Epithelial cell of esophagus (primary cell): ENCODE measurements at regions not wholly inside any gene's neighbourhood (a gene's known extent, or its start where the extent isn't known, plus 50 kb on each side); places are given as distances from the start of the nearest gene placed in this dataset.

Experiments used
- DNase-seq: peaks from one replicate; pipeline ENCODE4 v3.0.0; 2010; ENCODE audit warnings: low read depth
- H3K4me3 ChIP-seq: 2 replicates; pipeline ENCODE4 v1.5.1; 2011; ENCODE audit warnings: mild to moderate bottlenecking, low read length, control low read depth
- TF ChIP-seq, protein P1 (sequence below): IDR thresholded peaks from 2 replicates; pipeline ENCODE4 v1.5.1; 2011; ENCODE audit warnings: low read depth, mild to moderate bottlenecking, low read length, control low read depth, inconsistent platforms; ENCODE audit not compliant: insufficient read depth; ENCODE audit errors: missing control alignments

DNA sequence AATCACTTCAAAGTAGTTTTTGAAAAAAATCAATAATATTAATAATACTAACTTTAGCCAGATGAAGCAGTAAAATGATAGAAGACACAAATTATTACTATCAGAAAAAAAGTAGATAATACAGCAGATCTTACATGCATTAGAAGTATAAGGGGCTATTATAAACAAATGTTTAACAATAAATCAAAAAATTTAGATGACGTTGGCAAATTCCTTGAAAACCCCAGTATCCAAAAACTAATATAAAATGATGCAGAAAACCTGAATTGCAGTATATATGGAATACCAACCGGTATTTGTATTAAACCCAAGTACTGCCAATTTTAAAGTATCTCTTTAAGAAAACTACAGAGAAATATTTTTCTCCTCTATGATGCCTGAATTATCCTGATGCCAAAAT lies 573.3 kb upstream of the CTNND2 start:
- TF ChIP-seq, protein P1, sequence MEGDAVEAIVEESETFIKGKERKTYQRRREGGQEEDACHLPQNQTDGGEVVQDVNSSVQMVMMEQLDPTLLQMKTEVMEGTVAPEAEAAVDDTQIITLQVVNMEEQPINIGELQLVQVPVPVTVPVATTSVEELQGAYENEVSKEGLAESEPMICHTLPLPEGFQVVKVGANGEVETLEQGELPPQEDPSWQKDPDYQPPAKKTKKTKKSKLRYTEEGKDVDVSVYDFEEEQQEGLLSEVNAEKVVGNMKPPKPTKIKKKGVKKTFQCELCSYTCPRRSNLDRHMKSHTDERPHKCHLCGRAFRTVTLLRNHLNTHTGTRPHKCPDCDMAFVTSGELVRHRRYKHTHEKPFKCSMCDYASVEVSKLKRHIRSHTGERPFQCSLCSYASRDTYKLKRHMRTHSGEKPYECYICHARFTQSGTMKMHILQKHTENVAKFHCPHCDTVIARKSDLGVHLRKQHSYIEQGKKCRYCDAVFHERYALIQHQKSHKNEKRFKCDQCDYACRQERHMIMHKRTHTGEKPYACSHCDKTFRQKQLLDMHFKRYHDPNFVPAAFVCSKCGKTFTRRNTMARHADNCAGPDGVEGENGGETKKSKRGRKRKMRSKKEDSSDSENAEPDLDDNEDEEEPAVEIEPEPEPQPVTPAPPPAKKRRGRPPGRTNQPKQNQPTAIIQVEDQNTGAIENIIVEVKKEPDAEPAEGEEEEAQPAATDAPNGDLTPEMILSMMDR, result no peak
- DNase-seq, result no peak
- no peak overlapping the region for H3K4me3 ChIP-seq

DNA sequence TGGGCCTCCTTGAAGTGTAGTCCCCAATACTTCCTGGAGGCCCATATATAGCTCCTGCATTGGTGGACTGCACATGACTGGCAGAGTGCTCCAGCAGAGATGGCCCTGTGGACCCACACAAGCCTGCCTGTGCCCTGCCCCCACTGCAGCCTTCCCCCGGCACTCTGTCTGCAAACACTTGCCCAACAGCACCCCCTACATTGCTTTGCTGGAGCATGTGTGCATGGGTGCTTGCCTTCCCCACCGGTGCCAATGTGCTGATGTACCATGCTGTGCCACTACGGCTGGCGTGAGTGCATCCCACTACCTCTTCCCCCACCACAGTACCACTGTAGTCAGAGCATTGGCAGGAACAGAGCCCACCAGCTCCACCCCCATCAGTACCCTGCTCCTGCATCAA lies 563.6 kb upstream of the CTNND2 start:
- TF ChIP-seq, protein P1, result no peak
- no peak for DNase-seq
- H3K4me3 ChIP-seq, result no peak overlapping the region

DNA sequence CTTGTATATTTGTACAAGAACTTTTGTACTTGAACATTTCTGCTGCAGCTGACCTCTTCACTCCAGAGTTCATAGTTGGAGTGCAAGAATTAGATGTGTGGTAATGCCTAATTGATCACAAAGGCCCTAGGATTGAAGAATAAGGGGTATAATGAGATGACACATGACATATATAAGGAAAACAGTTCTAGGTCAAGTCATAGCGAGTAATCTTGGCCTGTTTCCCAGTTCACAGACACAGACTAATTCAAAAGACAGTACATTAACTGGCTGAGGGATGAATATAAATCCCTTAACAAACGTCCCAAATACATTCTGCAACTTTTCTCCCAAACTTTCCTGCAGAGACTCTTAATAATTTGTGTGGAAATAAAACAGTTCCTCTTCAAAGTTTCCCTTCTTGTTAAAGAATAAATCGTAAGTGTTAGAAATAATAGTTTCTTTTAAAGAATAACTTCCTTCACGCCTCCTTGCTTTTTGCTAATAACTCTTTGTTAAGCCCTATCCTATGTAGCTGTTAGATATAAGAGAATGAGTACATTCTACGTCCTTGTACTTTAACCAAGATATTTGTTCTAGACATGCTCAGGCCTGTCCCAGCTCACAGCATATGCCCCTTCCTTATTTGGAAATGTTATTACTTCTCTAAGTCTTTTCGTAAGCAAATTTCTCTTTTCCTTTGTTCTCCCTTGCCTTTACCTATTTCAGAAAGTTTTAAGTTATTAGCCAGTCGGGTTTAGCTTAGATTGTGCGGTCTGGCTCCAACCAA lies 556.4 kb upstream of the CTNND2 start:
- TF ChIP-seq, protein P1, result no peak

DNA sequence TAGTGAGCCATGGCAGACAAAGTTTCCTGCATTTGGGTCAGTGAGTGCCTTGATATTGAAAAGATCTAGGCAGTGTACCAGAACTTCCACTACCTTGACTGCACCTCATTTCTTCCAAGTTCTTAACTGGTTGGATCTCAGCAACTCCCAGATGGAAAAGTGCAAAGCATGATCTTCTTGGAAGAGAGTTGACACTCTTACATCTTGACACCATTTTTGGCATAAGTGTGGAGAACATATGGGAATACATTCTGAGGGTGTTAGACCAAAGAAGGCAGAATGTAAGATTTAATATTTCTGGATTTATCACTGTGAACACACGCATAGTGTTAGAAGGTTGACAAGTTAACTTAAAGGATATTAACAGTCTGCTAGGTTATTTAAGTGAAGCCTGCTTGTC lies 555.1 kb upstream of the CTNND2 start:
- DNase-seq, result no peak
- no peak overlapping the region for H3K4me3 ChIP-seq
- TF ChIP-seq, protein P1, result no peak

More for the DNA sequence above, 556.4 kb upstream of the CTNND2 start:
- H3K4me3 ChIP-seq, result no peak overlapping the region
- peak; percentile 80 for DNase-seq

DNA sequence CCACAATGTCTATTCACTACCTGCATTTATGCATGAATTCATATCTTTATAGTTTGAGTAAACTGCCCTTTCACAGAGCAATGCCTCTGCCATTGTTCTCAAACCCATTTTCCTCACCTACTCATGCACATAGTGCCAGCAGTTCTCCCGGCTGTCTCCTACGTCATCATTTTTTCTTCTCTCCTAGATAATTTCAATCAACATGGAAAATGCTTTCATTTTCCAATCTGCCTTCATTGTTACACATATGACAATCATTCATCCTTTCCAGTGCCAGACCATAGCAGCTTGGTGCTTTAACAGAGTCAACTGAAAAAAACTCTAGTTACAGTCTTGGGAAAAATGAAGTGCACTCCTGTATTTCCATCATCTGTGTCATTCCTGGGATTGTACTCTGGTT lies 514.8 kb upstream of the CTNND2 start:
- TF ChIP-seq, protein P1, result no peak
- no peak overlapping the region for H3K4me3 ChIP-seq
- no peak for DNase-seq

DNA sequence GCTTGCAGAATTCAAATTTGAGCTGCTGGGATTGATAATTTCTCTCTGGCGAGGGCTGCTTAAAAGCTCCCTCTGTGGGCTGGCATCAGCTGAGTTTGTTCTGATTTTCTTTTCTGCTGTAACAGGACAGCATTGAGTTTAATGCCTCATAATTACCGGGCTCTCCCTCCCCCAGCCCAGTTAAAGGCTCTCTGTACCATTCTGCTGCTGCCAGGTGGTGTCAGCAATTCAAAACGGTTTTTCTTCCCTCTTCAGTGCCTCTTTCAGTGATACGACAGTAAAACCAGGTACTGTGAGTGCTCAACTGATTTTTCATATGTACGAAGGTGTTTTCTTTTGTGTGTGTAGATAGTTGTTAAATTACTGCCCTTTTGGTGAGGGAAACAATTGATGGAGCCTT lies 509.3 kb upstream of the CTNND2 start:
- TF ChIP-seq, protein P1, result no peak
- no peak for DNase-seq
- no peak overlapping the region for H3K4me3 ChIP-seq

DNA sequence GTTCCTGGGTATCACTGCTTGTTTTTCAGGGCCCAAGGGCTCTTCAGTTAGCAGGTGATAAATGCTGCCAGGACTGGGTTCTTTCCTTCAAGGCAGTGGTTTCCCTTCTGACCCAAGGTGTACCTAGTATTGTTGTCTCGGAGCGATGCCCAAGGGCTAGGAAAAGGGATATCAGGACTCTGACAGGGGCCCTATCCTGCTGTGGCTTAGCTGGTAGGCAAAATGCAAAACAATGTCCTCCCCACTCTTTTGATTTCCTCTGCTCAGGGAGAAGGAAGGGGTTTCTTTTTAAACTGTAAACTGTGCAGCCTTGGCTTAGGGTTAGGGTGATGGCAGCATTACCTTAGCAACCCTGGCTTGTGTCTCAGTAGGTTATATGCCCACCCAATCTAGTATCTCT lies 508.8 kb upstream of the CTNND2 start:
- TF ChIP-seq, protein P1, result no peak
- H3K4me3 ChIP-seq, result no peak overlapping the region
- no peak for DNase-seq
